NOMO-1 (cell line): ENCODE measurements at regions not wholly inside any gene's neighbourhood (a gene's known extent, or its start where the extent isn't known, plus 50 kb on each side); places are given as distances from the start of the nearest gene placed in this dataset.

ENCODE experiments used
- DNase-seq, 2 experiments: peaks; one replicate each; lab custom pipeline; 2025; ENCODE audit not compliant: unreplicated experiment in 2 of 2; lab: John Stamatoyannopoulos, UW

- DNase-seq = no peak
Measured at GRCh38 chr14:59090572-59090971, 97.9 kb upstream of the DAAM1 start.

- DNase-seq = no peak
Measured at GRCh38 chr14:59091404-59091803, 97.1 kb upstream of the DAAM1 start.

- no peak for DNase-seq
Measured at GRCh38 chr14:59091976-59092375, 96.5 kb upstream of the DAAM1 start.

GRCh38 chr14:59093902-59094301 lies 94.6 kb upstream of the DAAM1 start:
- no peak for DNase-seq

GRCh38 chr14:59096303-59096702 lies 92.2 kb upstream of the DAAM1 start:
- DNase-seq = no peak

- no peak for DNase-seq
Measured at GRCh38 chr14:59097681-59098080, 90.8 kb upstream of the DAAM1 start.

GRCh38 chr14:59098377-59098776 lies 90.1 kb upstream of the DAAM1 start:
- no peak for DNase-seq

- no peak for DNase-seq
Measured at GRCh38 chr14:59100205-59100604, 88.3 kb upstream of the DAAM1 start.

GRCh38 chr14:59101476-59101875 lies 87.0 kb upstream of the DAAM1 start:
- no peak for DNase-seq

GRCh38 chr14:59103396-59103795 lies 85.1 kb upstream of the DAAM1 start:
- DNase-seq = no peak

GRCh38 chr14:59107819-59108218 lies 80.6 kb upstream of the DAAM1 start:
- DNase-seq = no peak

- no peak for DNase-seq
Measured at GRCh38 chr14:59116984-59117415, 71.5 kb upstream of the DAAM1 start.

GRCh38 chr14:59117754-59118528 lies 70.5 kb upstream of the DAAM1 start:
- no peak for DNase-seq

- DNase-seq = no peak
Measured at GRCh38 chr14:59120921-59121320, 67.5 kb upstream of the DAAM1 start.

GRCh38 chr14:59123531-59123930 lies 64.9 kb upstream of the DAAM1 start:
- no peak for DNase-seq

- DNase-seq = peak in 1 of 2 experiments; percentile 9
Measured at GRCh38 chr14:59123975-59124374, 64.5 kb upstream of the DAAM1 start.

- no peak for DNase-seq
Measured at GRCh38 chr14:59125156-59125555, 63.3 kb upstream of the DAAM1 start.

GRCh38 chr14:59126714-59127436 lies 61.6 kb upstream of the DAAM1 start:
- DNase-seq = peak in 1 of 2 experiments; percentile 69

- DNase-seq = no peak
Measured at GRCh38 chr14:59127437-59127732, 61.1 kb upstream of the DAAM1 start.

GRCh38 chr14:59130462-59130861 lies 58.0 kb upstream of the DAAM1 start:
- no peak for DNase-seq

GRCh38 chr14:59131938-59132795 lies 56.3 kb upstream of the DAAM1 start:
- no peak for DNase-seq
